ENCODE measurements at regions not wholly inside any gene's neighbourhood (a gene's known extent, or its start where the extent isn't known, plus 50 kb on each side); places are given as distances from the start of the nearest gene placed in this dataset.

GRCh38 chr1:87437663-87438295 lies 109.1 kb downstream of the LMO4 start:
- TF ChIP-seq CTCF (IDR thresholded peaks at IDR 0.05): no peak
- TF ChIP-seq POLR2A (IDR thresholded peaks at IDR 0.05): no peak
